BJ (cell line): ENCODE measurements at regions not wholly inside any gene's neighbourhood (a gene's known extent, or its start where the extent isn't known, plus 50 kb on each side); places are given as distances from the start of the nearest gene placed in this dataset.

Experiments
- CTCF ChIA-PET: fragments of 350-600 bp; formaldehyde crosslinking; extraction: SDS; loops from one replicate; lab custom pipeline; 2021; ENCODE audit warnings: antibody characterized with exemption, inconsistent platforms; lab: Yijun Ruan, JAX
- POLR2A ChIA-PET: fragments of 300-600 bp; sonication (Branson Sonifier 250); formaldehyde crosslinking; extraction: SDS; loops from one replicate; lab custom pipeline; 2021; ENCODE audit warnings: antibody characterized with exemption; lab: Charles Lee
- DNase-seq: peaks from one replicate; pipeline ENCODE4 v3.0.0-alpha.2; 2011; ENCODE audit warnings: low read depth
- H3K27me3 ChIP-seq: 2 replicates; pipeline ENCODE4 v1.6.0; 2011; ENCODE audit warnings: low read length; ENCODE audit not compliant: control insufficient read depth, insufficient read depth
- H3K36me3 ChIP-seq: 2 replicates; pipeline ENCODE4 v1.5.1; 2011; ENCODE audit warnings: low read length; ENCODE audit not compliant: control insufficient read depth, insufficient read depth
- H3K4me3 ChIP-seq: 2 replicates; pipeline ENCODE4 v1.5.1; 2011; ENCODE audit warnings: low read depth, mild to moderate bottlenecking, control low read depth, low read length
- TF ChIP-seq, protein P1 (sequence below): IDR thresholded peaks from 2 replicates; pipeline ENCODE4 v1.5.1; 2011; ENCODE audit warnings: low read depth, mild to moderate bottlenecking, control low read depth, inconsistent platforms, low read length, moderate library complexity; ENCODE audit not compliant: insufficient read depth

DNA sequence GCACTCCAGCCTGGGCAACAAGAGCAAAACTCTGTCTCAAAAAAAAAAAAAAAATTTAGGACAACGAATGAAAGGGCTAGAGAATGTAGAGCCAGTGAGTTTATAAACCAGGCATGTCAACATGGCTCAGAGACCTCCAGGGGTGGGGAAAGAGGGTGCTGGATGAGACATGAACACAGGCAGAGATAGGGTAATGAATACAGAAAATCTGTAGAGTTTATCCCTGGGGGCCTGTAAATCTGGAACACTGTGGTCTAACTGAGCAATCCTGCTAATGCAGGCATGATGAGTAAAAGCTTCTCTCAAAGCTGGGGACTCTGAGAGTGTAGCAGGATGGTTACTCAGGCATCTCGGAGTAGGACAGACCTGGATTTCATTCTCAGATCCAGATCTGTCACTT lies 59.2 kb upstream of the IGFBP2 start:
- no peak overlapping the region for H3K4me3 ChIP-seq
- TF ChIP-seq, protein P1, sequence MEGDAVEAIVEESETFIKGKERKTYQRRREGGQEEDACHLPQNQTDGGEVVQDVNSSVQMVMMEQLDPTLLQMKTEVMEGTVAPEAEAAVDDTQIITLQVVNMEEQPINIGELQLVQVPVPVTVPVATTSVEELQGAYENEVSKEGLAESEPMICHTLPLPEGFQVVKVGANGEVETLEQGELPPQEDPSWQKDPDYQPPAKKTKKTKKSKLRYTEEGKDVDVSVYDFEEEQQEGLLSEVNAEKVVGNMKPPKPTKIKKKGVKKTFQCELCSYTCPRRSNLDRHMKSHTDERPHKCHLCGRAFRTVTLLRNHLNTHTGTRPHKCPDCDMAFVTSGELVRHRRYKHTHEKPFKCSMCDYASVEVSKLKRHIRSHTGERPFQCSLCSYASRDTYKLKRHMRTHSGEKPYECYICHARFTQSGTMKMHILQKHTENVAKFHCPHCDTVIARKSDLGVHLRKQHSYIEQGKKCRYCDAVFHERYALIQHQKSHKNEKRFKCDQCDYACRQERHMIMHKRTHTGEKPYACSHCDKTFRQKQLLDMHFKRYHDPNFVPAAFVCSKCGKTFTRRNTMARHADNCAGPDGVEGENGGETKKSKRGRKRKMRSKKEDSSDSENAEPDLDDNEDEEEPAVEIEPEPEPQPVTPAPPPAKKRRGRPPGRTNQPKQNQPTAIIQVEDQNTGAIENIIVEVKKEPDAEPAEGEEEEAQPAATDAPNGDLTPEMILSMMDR: no peak
- CTCF ChIA-PET: interaction anchor here (0.9 to 1.0 kb wide), 2 partner anchors 17 to 28 kb away, joined by 3 to 4 read pairs; no protein-coding TSS in a partner anchor
- peaks cover 4% of the 10 kb centered on the region; the same call in 1 of the 2 replicates for H3K27me3 ChIP-seq
- DNase-seq: no peak
- POLR2A ChIA-PET: no interaction called here
- H3K36me3 ChIP-seq: no peaks in the 10 kb centered on the region

DNA sequence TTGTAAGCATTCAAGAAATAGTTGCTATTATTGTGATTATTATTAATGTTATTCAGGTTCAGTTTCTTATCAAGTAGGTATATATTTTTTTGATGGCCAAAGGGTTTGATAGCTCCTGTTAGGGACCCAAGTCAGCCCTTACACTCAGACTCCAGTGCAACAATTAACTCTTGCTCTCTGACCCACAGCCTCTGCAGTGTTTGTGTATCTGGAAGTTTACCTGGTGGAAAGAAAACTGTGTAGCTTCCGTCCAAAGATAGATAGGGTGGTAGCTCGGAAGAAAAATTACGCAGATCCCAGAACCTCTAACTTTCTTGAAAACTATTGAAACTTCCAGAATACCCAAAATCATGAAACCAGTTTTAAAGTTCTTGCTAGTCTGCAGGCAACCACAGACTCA lies 58.6 kb upstream of the IGFBP2 start:
- Histone ChIP-seq H3K4me3 (no peak overlapping the region), H3K36me3 (no peaks in the 10 kb centered on the region), H3K27me3 (peaks cover 3% of the 10 kb centered on the region; the same call in 1 of the 2 replicates)
- CTCF ChIA-PET: interaction anchor here (0.9 kb wide), 1 partner anchor 17 kb away, joined by 4 read pairs; no protein-coding TSS in a partner anchor
- TF ChIP-seq, protein P1: no peak
- POLR2A ChIA-PET: no interaction called here
- DNase-seq: no peak

DNA sequence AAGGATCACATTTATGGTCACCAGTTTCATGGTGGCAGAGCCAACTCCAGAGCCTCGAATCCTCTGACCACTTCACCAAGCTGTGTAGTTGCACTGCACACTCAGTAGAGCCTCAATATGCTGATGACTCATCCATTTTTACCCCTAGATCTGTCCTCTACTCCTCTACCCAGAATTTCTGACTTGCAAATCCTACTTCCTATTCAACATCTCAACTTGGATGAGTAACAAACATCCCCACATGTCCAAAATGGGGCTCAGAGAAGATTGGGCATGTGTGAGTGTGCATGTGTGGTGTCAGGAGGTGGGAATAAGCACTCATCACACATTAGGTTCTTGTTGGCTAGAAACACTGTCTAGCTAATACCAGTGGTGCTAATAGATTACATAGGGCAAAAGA lies 57.8 kb upstream of the IGFBP2 start:
- ChIA-PET CTCF (interaction anchor here (1.0 kb wide), 1 partner anchor 11 kb away, joined by 5 read pairs; no protein-coding TSS in a partner anchor), POLR2A (no interaction called here)
- Histone ChIP-seq H3K4me3 (no peak overlapping the region), H3K36me3 (no peaks in the 10 kb centered on the region), H3K27me3 (no peaks in the 10 kb centered on the region)
- DNase-seq: no peak
- TF ChIP-seq, protein P1: no peak

DNA sequence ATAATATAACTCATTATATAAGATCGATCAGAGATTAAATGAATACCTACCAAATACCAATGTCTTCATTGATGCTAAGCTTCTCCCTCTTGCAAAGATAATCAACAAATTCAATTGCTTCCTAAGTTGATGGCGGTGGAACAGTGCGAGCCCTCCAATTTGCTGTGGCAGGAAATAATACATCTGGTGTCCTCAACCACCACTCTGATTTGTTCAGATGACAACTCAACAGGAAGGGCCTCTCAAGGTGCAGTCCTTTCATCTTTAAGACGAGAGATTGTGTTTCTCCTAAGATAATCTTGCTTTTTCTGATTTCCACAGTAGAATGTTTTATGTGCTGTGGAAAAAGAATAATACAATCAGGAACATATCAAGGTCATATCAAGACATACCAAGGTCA lies 56.6 kb upstream of the IGFBP2 start:
- TF ChIP-seq, protein P1: no peak
- CTCF ChIA-PET: no interaction called here
- POLR2A ChIA-PET: no interaction called here
- Histone ChIP-seq H3K36me3 (no peaks in the 10 kb centered on the region), H3K27me3 (peaks cover 6% of the 10 kb centered on the region), H3K4me3 (no peak overlapping the region)
- DNase-seq: no peak

DNA sequence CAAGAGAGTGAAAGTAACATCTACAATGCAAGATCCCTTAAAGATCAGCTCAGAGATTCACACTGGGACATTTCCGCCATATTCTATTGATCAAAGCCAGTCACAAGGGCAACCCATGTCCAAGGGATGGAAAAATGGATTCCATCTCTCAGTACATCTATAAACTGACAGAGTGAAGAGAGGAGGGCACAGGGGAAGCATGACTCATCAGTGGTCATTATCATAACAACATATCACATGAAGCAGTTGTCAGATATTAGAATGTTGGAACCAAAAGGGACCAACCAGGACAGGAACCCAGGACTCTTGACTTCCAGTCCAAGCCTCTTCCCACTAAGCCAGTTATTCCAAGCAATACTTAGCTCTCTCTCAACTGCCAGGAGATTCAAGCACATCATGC lies 54.9 kb upstream of the IGFBP2 start:
- DNase-seq: no peak
- Histone ChIP-seq H3K4me3 (no peak overlapping the region), H3K27me3 (peaks cover 6% of the 10 kb centered on the region), H3K36me3 (no peaks in the 10 kb centered on the region)
- ChIA-PET CTCF (interaction anchor here (0.7 kb wide), 1 partner anchor 10 kb away, joined by 3 read pairs; no protein-coding TSS in a partner anchor), POLR2A (no interaction called here)
- TF ChIP-seq, protein P1: no peak
